ENCODE measurements at regions not wholly inside any gene's neighbourhood (a gene's known extent, or its start where the extent isn't known, plus 50 kb on each side); places are given as distances from the start of the nearest gene placed in this dataset.

GRCh38 chr5:110846398-110847001, 107.7 kb downstream of the SLC25A46 start:
- no peak overlapping the region for H3K4me3 ChIP-seq (replicated peaks; ENCODE audit: low read depth, low read length)
- DNase-seq (ENCODE audit: low read depth): peak; percentile 64
- no peak for TF ChIP-seq CTCF (IDR thresholded peaks at IDR 0.05; ENCODE audit: low read length, missing control alignments)

- TF ChIP-seq CTCF (IDR thresholded peaks at IDR 0.05; ENCODE audit: low read length, missing control alignments): no peak
- no peak overlapping the region for H3K4me3 ChIP-seq (replicated peaks; ENCODE audit: low read depth, low read length)
- DNase-seq (ENCODE audit: low read depth): no peak
Observed at GRCh38 chr5:110851357-110851756, 112.5 kb downstream of the SLC25A46 start.

GRCh38 chr5:110852053-110852452, 113.2 kb downstream of the SLC25A46 start:
- TF ChIP-seq CTCF (IDR thresholded peaks at IDR 0.05; ENCODE audit: low read length, missing control alignments): no peak
- no peak overlapping the region for H3K4me3 ChIP-seq (replicated peaks; ENCODE audit: low read depth, low read length)
- DNase-seq (ENCODE audit: low read depth): peak; percentile 6

GRCh38 chr5:110852541-110852940, 113.7 kb downstream of the SLC25A46 start:
- no peak overlapping the region for H3K4me3 ChIP-seq (replicated peaks; ENCODE audit: low read depth, low read length)
- DNase-seq (ENCODE audit: low read depth): no peak
- TF ChIP-seq CTCF (IDR thresholded peaks at IDR 0.05; ENCODE audit: low read length, missing control alignments): no peak

- peak; percentile 52 for DNase-seq (ENCODE audit: low read depth)
- peak; percentile 4 for TF ChIP-seq CTCF (IDR thresholded peaks at IDR 0.05; ENCODE audit: low read length, missing control alignments)
- H3K4me3 ChIP-seq (replicated peaks; ENCODE audit: low read depth, low read length): no peak overlapping the region
Observed at GRCh38 chr5:110853267-110853666, 114.5 kb downstream of the SLC25A46 start.

GRCh38 chr5:110854200-110854599, 115.4 kb downstream of the SLC25A46 start:
- H3K4me3 ChIP-seq (replicated peaks; ENCODE audit: low read depth, low read length): no peak overlapping the region
- peak; percentile 20 for DNase-seq (ENCODE audit: low read depth)
- TF ChIP-seq CTCF (IDR thresholded peaks at IDR 0.05; ENCODE audit: low read length, missing control alignments): no peak

- no peak for TF ChIP-seq CTCF (IDR thresholded peaks at IDR 0.05; ENCODE audit: low read length, missing control alignments)
- DNase-seq (ENCODE audit: low read depth): no peak
- H3K4me3 ChIP-seq (replicated peaks; ENCODE audit: low read depth, low read length): no peak overlapping the region
Observed at GRCh38 chr5:110855961-110856360, 117.2 kb downstream of the SLC25A46 start.
